GM18505 (cell line): ENCODE measurements at regions not wholly inside any gene's neighbourhood (a gene's known extent, or its start where the extent isn't known, plus 50 kb on each side); places are given as distances from the start of the nearest gene placed in this dataset.
"Not testable (repeated sequence)": the region's sequence is repeated elsewhere in the genome, so short reads cannot be mapped to it uniquely, and the experiment has no call there.

Source experiments
- ATAC-seq: cut with Tn5 transposase; IDR thresholded peaks from one replicate; pipeline ENCODE4 v1.9.1; 2021; ENCODE audit not compliant: unreplicated experiment
- POLR2A ChIP-seq: IDR thresholded peaks from 4 replicates; pipeline ENCODE4 v1.6.1; 2011; ENCODE audit warnings: borderline replicate concordance; ENCODE audit not compliant: insufficient read depth, insufficient read length; ENCODE audit errors: extremely low read depth

GRCh38 chr5:110957934-110958333 is 113.6 kb upstream of the TSLP start:
- no peak for TF ChIP-seq POLR2A
- no peak for ATAC-seq

GRCh38 chr5:110963495-110963894 is 108.0 kb upstream of the TSLP start:
- ATAC-seq, result no peak
- no peak for TF ChIP-seq POLR2A

DNA sequence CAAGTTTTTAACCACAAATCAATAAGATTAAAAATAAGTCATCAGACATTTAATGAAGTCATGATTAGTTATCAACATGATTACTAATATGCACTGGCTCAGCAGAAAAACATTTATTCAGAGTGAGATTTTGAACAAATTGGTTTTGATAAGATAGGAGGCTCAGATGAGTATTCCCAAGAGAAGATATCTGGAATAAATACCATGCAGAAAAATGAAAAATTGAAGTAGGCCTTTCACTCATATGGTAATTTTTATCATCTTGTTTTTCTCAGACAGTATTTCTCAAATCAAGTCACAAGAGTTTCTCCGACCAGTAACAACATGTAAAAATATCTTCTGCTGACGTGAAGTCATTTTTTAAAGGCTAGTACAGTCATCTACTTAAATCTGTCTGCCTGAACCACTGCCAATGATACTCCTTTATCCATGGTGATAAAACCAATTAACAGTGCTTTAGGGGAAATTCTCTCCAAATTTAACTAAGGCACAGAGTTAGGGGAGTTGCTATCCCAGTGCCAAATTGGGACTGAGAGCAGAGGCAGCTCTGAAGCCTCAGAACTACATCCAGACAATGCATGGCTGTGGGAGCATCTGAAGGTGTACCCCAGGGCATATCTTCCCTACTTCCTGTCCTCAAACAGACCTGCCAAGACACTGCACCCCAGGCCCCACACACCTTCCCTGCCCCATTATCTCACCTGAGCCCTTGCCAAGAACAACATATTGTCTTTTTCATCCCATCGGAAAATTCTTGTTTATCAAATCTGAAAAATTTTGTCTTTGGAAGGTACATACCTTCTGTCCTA is 105.5 kb upstream of the TSLP start:
- no peak for ATAC-seq
- TF ChIP-seq POLR2A, result no peak

DNA sequence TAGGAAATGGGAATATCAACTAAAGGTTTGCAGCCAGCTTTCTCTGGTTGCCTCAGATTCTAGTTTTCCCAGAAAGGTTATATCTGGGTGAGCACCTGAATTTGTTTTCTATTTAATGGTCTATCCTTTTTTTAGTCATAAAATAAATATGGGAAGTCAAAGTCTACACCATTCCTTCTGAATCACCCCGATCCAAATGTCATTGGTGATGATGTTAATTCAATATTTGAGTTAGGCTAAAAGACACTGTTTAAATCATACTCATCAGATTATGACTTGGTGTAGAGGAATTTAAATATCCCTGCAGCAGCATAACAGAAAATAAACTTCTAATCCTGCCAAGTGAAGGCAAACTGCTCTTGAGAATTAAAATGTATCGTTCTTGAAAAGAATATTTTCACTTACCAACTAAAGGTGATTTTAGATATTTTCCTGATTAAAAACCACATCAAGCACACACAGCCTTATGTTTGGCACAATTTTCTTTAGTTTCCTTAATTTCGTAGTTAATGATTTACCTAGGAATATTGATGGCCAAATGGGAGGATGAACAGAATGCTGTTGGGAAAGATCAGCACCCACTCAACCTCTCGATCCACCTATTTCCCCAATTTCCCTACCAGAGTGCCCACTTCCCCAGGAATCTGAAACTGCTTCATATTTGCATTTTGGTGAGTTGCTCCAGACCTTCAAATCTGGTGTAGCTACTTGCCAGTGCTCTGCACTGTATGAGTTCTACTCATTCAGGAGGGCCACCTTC is 103.1 kb upstream of the TSLP start:
- no peak for TF ChIP-seq POLR2A
- no peak for ATAC-seq

- no peak for ATAC-seq
- TF ChIP-seq POLR2A, result no peak
These were observed 102.0 kb upstream of the TSLP start for GRCh38 chr5:110969502-110969901.

- TF ChIP-seq POLR2A, result no peak
- no peak for ATAC-seq
These were observed 98.0 kb upstream of the TSLP start for GRCh38 chr5:110973510-110973909.

DNA sequence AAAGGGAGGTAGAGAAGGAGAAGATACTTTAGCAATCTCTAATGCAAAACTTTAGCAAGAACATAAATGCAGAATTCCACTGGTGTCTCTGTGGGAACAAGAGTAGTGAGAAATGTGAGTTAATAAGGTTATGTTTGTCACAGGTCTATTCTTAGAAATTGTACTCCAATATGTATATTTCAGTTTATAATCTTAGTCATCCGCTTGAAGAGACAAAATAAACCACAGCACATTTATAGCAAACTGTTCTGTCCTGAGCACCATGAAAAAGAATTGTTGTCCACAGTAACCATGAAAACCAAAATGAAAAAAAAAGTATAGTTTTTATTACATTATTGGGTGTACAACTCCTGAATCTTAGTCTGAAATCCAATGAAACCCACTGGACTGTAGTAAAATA is 93.6 kb upstream of the TSLP start:
- TF ChIP-seq POLR2A, result no peak
- no peak for ATAC-seq

DNA sequence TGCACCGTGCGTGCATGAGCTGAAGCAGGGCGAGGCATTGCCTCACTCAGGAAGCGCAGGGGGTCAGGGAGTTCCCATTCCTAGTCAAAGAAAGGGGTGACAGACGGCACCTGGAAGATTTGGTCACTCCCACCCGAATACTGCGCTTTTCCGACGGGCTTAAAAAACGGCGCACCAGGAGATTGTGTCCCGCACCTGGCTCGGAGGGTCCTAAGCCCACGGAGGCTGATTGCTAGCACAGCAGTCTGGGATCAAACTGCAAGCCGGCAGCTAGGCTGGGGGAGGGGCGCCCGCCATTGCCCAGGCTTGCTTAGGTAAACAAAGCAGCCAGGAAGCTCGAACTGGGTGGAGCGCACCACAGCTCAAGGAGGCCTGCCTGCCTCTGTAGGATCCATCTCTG is 85.6 kb upstream of the TSLP start:
- not testable (repeated sequence) for ATAC-seq

DNA sequence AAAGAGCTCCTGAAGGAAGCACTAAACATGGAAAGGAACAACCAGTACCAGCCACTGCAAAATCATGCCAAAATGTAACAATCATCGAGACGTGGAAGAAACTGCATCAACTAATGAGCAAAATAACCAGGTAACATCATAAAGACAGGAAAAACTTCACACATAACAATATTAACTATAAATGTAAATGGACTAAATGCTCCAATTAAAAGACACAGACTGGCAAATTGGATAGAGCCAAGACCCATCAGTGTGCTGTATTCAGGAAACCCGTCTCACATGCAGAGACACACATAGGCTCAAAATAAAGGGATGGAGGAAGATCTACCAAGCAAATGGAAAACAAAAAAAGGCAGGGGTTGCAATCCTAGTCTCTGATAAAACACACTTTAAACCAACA is 83.9 kb upstream of the TSLP start:
- ATAC-seq, result not testable (repeated sequence)

- no peak for TF ChIP-seq POLR2A
- no peak for ATAC-seq
These were observed 74.8 kb upstream of the TSLP start for GRCh38 chr5:110996742-110997141.

DNA sequence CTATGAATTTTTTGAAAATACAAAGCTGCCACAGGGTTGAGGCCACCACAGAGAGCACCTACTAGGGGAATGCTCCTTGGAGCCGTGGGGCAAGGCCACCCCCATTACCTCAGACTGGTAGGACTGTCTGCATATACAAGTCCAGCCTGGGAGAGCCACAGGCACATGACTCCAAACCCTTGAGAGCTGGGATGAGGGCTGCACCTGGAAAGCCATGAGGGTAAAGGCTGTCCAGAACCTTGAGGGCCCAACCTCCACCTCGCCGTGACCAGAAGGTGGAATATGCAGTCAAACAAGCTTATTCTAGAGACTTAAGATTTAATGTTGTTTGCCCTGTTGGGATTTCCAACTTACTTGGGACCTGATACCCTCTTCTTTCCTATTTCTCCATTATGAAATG is 69.5 kb upstream of the TSLP start:
- no peak for TF ChIP-seq POLR2A
- no peak for ATAC-seq

DNA sequence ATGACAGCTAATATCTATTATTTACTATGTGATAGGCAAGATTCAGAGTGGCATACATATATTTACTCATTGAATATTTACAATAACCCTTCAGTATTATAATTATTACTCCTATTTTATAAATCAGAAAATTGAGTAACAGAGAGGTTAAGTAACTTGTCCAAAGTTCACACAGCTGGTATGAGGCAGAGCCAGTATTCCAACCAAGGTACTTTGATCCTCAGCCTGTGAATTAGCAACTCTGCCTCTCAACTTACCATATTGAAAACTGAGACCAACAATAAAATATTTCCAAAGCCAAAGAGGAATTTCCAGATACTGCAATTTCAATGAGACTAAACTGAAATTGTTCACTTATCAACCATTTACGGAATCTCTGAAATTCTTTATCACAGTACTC is 67.9 kb upstream of the TSLP start:
- TF ChIP-seq POLR2A, result no peak
- ATAC-seq, result no peak

- ATAC-seq, result no peak
- TF ChIP-seq POLR2A, result no peak
These were observed 67.2 kb upstream of the TSLP start for GRCh38 chr5:111004291-111004690.

GRCh38 chr5:111010783-111011182 is 60.7 kb upstream of the TSLP start:
- no peak for TF ChIP-seq POLR2A
- no peak for ATAC-seq
